Endothelial cell of umbilical vein (primary cell): ENCODE measurements at regions not wholly inside any gene's neighbourhood (a gene's known extent, or its start where the extent isn't known, plus 50 kb on each side); places are given as distances from the start of the nearest gene placed in this dataset.
"Not testable (repeated sequence)": the region's sequence is repeated elsewhere in the genome, so short reads cannot be mapped to it uniquely, and the experiment has no call there.

Source experiments
- BruUV-seq: library from RNA; stranded (reverse); fragments of 400-500 nt; replicated peaks from 2 replicates; lab custom pipeline; 2021; lab: Mats Ljungman, UMichigan
- CTCF ChIA-PET: fragments of 300-600, 350-600 bp; sonication (Branson Sonifier 250); formaldehyde crosslinking; loops from one replicate; lab custom pipeline; 2021; ENCODE audit warnings: antibody characterized with exemption, inconsistent platforms; lab: Charles Lee
- POLR2A ChIA-PET: fragments of 300-600, 350-600 bp; sonication (Branson Sonifier 250); formaldehyde crosslinking; loops from one replicate; lab custom pipeline; 2021; ENCODE audit warnings: antibody characterized with exemption, inconsistent platforms; lab: Charles Lee
- DNase-seq: peaks from one replicate; pipeline ENCODE4 v3.0.0-alpha.2; 2011; ENCODE audit warnings: low read depth, low spot score
- FAIRE-seq: peaks from 2 replicates; lab custom pipeline; 2011; peaks lifted over from hg19 to GRCh38; lab: Jason Lieb, UNC
- H2AFZ ChIP-seq: 2 replicates; pipeline ENCODE4 v1.6.0; 2012; ENCODE audit warnings: low read depth, low read length, control low read depth, inconsistent platforms
- H3K27ac ChIP-seq: 2 replicates; pipeline ENCODE4 v1.5.1; 2011; ENCODE audit warnings: low read depth, mild to moderate bottlenecking, control low read depth, low read length, moderate library complexity; ENCODE audit not compliant: insufficient read depth
- H3K27me3 ChIP-seq, 2 experiments: 2 replicates each; pipeline versions ENCODE4 v1.6.0 to v1.6.1; 2011; ENCODE audit warnings: low read length in 2 of 2, mixed read lengths in 1 of 2; ENCODE audit not compliant: control insufficient read depth in 2 of 2, insufficient read depth in 2 of 2
- H3K36me3 ChIP-seq, 2 experiments: 2 replicates in 1 of 2; 3 replicates in 1 of 2; pipeline ENCODE4 v1.5.1; 2011; ENCODE audit warnings: low read length in 2 of 2, mild to moderate bottlenecking in 1 of 2, moderate library complexity in 1 of 2; ENCODE audit not compliant: control insufficient read depth in 2 of 2, insufficient read depth in 2 of 2; ENCODE audit errors: extremely low read depth in 1 of 2
- H3K4me1 ChIP-seq: 3 replicates; pipeline ENCODE4 v1.5.1; 2011; ENCODE audit warnings: mild to moderate bottlenecking, low read length; ENCODE audit not compliant: control insufficient read depth, insufficient read depth; ENCODE audit errors: extremely low read depth
- H3K4me2 ChIP-seq: 2 replicates; pipeline ENCODE4 v1.6.1; 2011; ENCODE audit warnings: low read length, control low read depth, mixed read lengths; ENCODE audit not compliant: insufficient read depth
- H3K4me3 ChIP-seq, 3 experiments: fragments of 200-600 bp in 1 of 3; sonication (generic), shearing (Covaris generic) in 1 of 3; replicated peaks in 1 of 3; 2 replicates each; pipeline ENCODE4 v1.5.1; 2011 to 2016; ENCODE audit warnings: control low read depth in 3 of 3, low read length in 3 of 3, mild to moderate bottlenecking in 2 of 3, inconsistent platforms in 1 of 3, low read depth in 1 of 3, moderate library complexity in 1 of 3; ENCODE audit not compliant: insufficient read depth in 1 of 3
- H3K79me2 ChIP-seq: 2 replicates; pipeline ENCODE4 v1.6.0; 2012; ENCODE audit warnings: low read length, inconsistent platforms; ENCODE audit not compliant: control insufficient read depth, insufficient read depth
- H3K9ac ChIP-seq: replicated peaks from 2 replicates; pipeline ENCODE3; 2011; ENCODE audit warnings: low read length, control low read depth; ENCODE audit not compliant: insufficient read depth; ENCODE audit errors: extremely low read depth
- H3K9me1 ChIP-seq: replicated peaks from 3 replicates; pipeline ENCODE4 v1.6.0; 2011; ENCODE audit warnings: mild to moderate bottlenecking, low read length; ENCODE audit not compliant: control insufficient read depth, insufficient read depth; ENCODE audit errors: extremely low read depth
- H3K9me3 ChIP-seq: replicated peaks from 2 replicates; pipeline ENCODE4 v1.5.1; 2012; ENCODE audit warnings: low read length, inconsistent platforms; ENCODE audit not compliant: control insufficient read depth, insufficient read depth
- H4K20me1 ChIP-seq: replicated peaks from 2 replicates; pipeline ENCODE3; 2011; ENCODE audit warnings: mild to moderate bottlenecking, low read length; ENCODE audit not compliant: control insufficient read depth, insufficient read depth; ENCODE audit errors: extremely low read depth
- dilution Hi-C: fragments of 300-500 bp; cut with MboI; formaldehyde crosslinking; loops from one replicate; pipeline ENCODE4 v1.15.0; 2019; ENCODE audit warnings: low sequenced_read_pairs; ENCODE audit not compliant: extremely low pct_ligation_motif_present
- intact Hi-C: fragments of 100-400 bp; cut with micrococcal nuclease; formaldehyde crosslinking; loops from one replicate; pipeline ENCODE4 v1.10.0; 2022

DNA sequence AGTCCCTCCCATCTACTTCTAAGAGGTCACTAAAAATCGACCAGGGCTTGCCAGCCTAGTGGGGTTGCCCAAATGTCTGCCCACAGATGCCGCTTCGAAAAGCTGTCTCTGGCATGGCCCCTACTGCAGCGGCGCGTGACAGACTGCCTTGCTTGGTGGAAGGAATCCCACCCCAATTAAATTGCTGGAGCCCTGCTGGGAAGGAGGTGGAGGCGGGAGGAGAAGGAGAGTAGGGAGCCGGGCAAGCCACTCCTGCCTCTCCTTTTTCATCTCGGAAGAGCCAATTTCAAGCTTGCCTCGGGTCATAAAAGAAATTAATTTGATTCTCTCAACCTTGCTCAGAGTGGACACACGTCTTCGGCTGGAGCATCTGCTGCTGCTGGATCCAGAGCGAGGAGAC is 106.0 kb downstream of the NPIPA8 start:
- H3K79me2 ChIP-seq, H3K9me1 ChIP-seq, H4K20me1 ChIP-seq, BruUV-seq, H3K27ac ChIP-seq, H3K36me3 ChIP-seq, H3K4me3 ChIP-seq, H3K9ac ChIP-seq, POLR2A ChIA-PET, H3K4me1 ChIP-seq, H3K4me2 ChIP-seq, H3K9me3 ChIP-seq, DNase-seq, intact Hi-C loops, CTCF ChIA-PET, H3K27me3 ChIP-seq, dilution Hi-C loops, FAIRE-seq, H2AFZ ChIP-seq: not testable (repeated sequence)

DNA sequence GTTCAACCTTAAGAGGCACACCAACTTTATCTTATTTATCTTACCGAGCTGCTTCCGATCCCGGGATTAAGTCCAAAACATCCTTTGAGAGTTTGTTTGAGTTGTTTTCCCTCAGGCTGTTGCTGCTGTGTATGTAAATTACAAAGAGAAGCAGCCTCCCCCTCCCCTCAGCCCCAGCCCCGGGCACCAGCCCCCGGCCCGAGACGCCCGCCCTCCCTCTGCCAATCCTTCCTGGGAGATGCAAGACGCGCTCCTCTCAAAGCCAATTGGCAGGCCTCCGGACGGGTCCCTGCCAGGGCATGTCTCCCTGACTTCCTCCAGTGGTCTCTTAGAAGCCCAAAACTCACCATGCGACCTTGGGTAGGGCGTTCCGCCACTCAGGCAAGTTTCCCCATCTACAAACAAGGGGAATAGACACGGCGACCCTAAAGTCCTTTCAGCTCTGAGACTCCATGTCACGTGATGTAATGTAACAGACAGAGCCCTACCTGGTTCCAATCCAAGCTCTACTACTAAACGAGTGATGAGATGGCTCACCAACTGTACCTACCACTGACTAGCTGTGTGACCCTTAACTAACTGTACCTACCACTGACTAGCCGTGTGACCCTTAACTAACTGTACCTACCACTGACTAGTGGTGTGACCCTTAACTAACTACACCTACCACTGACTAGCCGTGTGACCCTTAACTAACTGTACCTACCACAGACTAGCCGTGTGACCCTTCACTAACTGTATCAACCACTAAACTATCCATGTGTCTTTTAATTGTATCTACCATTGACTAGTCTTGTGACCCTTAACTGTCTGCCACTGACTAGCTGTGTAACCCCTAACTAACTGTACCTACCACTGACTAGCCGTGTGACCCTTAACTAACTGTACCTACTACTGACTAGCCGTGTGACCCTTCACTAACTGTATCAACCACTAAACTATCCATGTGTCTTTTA is 114.2 kb downstream of the NPIPA8 start:
- H4K20me1 ChIP-seq, DNase-seq, H3K9ac ChIP-seq, BruUV-seq, H3K27me3 ChIP-seq, H3K9me3 ChIP-seq, dilution Hi-C loops, intact Hi-C loops, CTCF ChIA-PET, H3K4me3 ChIP-seq, POLR2A ChIA-PET, H3K4me1 ChIP-seq, H3K36me3 ChIP-seq, H3K9me1 ChIP-seq, FAIRE-seq, H3K27ac ChIP-seq, H2AFZ ChIP-seq, H3K79me2 ChIP-seq, H3K4me2 ChIP-seq: not testable (repeated sequence)

GRCh38 chr16:18217741-18218140 is 118.8 kb downstream of the NPIPA8 start:
- DNase-seq, H4K20me1 ChIP-seq, H3K9ac ChIP-seq, BruUV-seq, H3K27me3 ChIP-seq, H3K4me1 ChIP-seq, POLR2A ChIA-PET, H3K36me3 ChIP-seq, H3K27ac ChIP-seq, intact Hi-C loops, H2AFZ ChIP-seq, dilution Hi-C loops, H3K4me3 ChIP-seq, H3K9me1 ChIP-seq, H3K9me3 ChIP-seq, H3K4me2 ChIP-seq, CTCF ChIA-PET, H3K79me2 ChIP-seq, FAIRE-seq: not testable (repeated sequence)

DNA sequence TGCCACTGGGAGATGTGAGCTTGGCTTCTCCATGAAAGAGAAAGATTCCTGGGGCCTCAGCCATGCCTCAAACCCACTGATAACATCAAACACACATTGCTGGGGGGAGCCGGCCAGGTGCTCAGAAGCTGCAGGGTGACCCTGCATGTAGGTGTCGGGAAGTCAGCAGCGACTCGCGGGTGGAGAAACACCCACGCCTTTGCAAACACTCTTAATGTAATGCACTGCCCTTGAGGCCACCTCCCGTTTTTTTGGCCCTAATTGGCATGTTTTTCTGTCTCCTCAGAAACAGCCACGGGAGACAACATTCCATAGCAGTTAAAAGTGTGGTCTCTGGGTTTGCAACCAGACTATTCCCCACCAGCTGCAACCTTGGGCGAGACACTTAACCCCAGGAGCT is 119.7 kb downstream of the NPIPA8 start:
- H4K20me1 ChIP-seq, H3K4me1 ChIP-seq, H2AFZ ChIP-seq, CTCF ChIA-PET, H3K36me3 ChIP-seq, H3K27ac ChIP-seq, intact Hi-C loops, H3K9ac ChIP-seq, FAIRE-seq, H3K79me2 ChIP-seq, H3K9me3 ChIP-seq, H3K4me3 ChIP-seq, DNase-seq, BruUV-seq, dilution Hi-C loops, POLR2A ChIA-PET, H3K9me1 ChIP-seq, H3K27me3 ChIP-seq, H3K4me2 ChIP-seq: not testable (repeated sequence)
